KMS-11 (cell line): ENCODE measurements at regions not wholly inside any gene's neighbourhood (a gene's known extent, or its start where the extent isn't known, plus 50 kb on each side); places are given as distances from the start of the nearest gene placed in this dataset.

ENCODE experiments used
- H2AFZ ChIP-seq: fragments of 200-600 bp; sonication (generic); 2 replicates; pipeline ENCODE4 v1.6.1; 2016; ENCODE audit warnings: antibody characterized with exemption, mixed run types, low read depth
- H3K27ac ChIP-seq: fragments of 200-600 bp; sonication (generic); 2 replicates; pipeline ENCODE4 v1.6.1; 2016; ENCODE audit warnings: mild to moderate bottlenecking, mixed run types
- H3K27me3 ChIP-seq: fragments of 200-600 bp; sonication (generic); 2 replicates; pipeline ENCODE4 v1.6.1; 2017; ENCODE audit warnings: mild to moderate bottlenecking, low read depth, mixed run types, moderate library complexity; ENCODE audit not compliant: insufficient read depth
- H3K36me3 ChIP-seq: fragments of 200-600 bp; sonication (generic); 2 replicates; pipeline ENCODE4 v1.6.1; 2017; ENCODE audit warnings: mild to moderate bottlenecking, mixed run types; ENCODE audit not compliant: insufficient read depth
- H3K4me1 ChIP-seq: fragments of 200-600 bp; sonication (generic); 2 replicates; pipeline ENCODE4 v1.6.1; 2016; ENCODE audit warnings: mild to moderate bottlenecking, low read depth, mixed run types; ENCODE audit not compliant: poor library complexity, severe bottlenecking
- H3K4me2 ChIP-seq: fragments of 200-600 bp; sonication (generic); 2 replicates; pipeline ENCODE4 v1.7.0; 2016; ENCODE audit warnings: mild to moderate bottlenecking, mixed run types
- H3K4me3 ChIP-seq: fragments of 200-600 bp; sonication (generic); IDR thresholded peaks from 2 replicates; pipeline ENCODE4 v1.6.1; 2017; ENCODE audit warnings: low read depth, low read length, mixed read lengths; ENCODE audit not compliant: insufficient read depth
- H3K79me2 ChIP-seq: fragments of 200-600 bp; sonication (generic); 2 replicates; pipeline ENCODE4 v1.6.1; 2016; ENCODE audit warnings: low read depth, mixed run types; ENCODE audit not compliant: insufficient read depth
- H3K9ac ChIP-seq: fragments of 200-600 bp; sonication (generic); 2 replicates; pipeline ENCODE4 v1.6.1; 2016; ENCODE audit warnings: mild to moderate bottlenecking, mixed run types
- H4K20me1 ChIP-seq: fragments of 200-600 bp; sonication (generic); 2 replicates; pipeline ENCODE4 v1.6.1; 2016; ENCODE audit warnings: mild to moderate bottlenecking, mixed run types; ENCODE audit not compliant: insufficient read depth
- CTCF ChIP-seq: fragments of 200-600 bp; sonication (generic); conservative IDR thresholded peaks from 2 replicates; pipeline ENCODE4 v1.6.1; 2017; ENCODE audit warnings: low read depth, mild to moderate bottlenecking, antibody characterized with exemption, low read length, moderate library complexity, mixed read lengths

GRCh38 chr4:60938621-60939020, 261.5 kb upstream of the ADGRL3 start:
- Histone ChIP-seq H3K79me2 (no peaks in the 10 kb centered on the region), H3K4me2 (peak overlapping the region; percentile 54), H4K20me1 (no peaks in the 10 kb centered on the region), H3K4me1 (peaks cover 27% of the 10 kb centered on the region), H3K9ac (no peak overlapping the region), H3K27me3 (no peaks in the 10 kb centered on the region), H2AFZ (peak overlapping the region; percentile 24; the same call in 1 of the 2 replicates), H3K36me3 (no peaks in the 10 kb centered on the region), H3K27ac (peak overlapping the region; percentile 47), H3K4me3 (no peak overlapping the region)
- TF ChIP-seq CTCF: no peak

GRCh38 chr4:60944060-60944459, 256.1 kb upstream of the ADGRL3 start:
- no peak for TF ChIP-seq CTCF

GRCh38 chr4:60945641-60946040, 254.5 kb upstream of the ADGRL3 start:
- TF ChIP-seq CTCF: no peak
- Histone ChIP-seq H2AFZ (no peak overlapping the region), H3K27ac (no peak overlapping the region), H3K27me3 (no peaks in the 10 kb centered on the region), H3K36me3 (no peaks in the 10 kb centered on the region), H3K4me2 (no peak overlapping the region), H3K79me2 (no peaks in the 10 kb centered on the region), H4K20me1 (no peaks in the 10 kb centered on the region), H3K4me1 (no peaks in the 10 kb centered on the region), H3K9ac (no peak overlapping the region), H3K4me3 (no peak overlapping the region)

More at GRCh38 chr4:60944060-60944459, 256.1 kb upstream of the ADGRL3 start:
- H3K4me2 ChIP-seq: no peak overlapping the region
- no peak overlapping the region for H3K27ac ChIP-seq
- no peaks in the 10 kb centered on the region for H3K27me3 ChIP-seq
- no peaks in the 10 kb centered on the region for H3K79me2 ChIP-seq
- no peak overlapping the region for H3K9ac ChIP-seq
- no peaks in the 10 kb centered on the region for H3K36me3 ChIP-seq
- no peak overlapping the region for H3K4me3 ChIP-seq
- no peak overlapping the region for H2AFZ ChIP-seq
- H3K4me1 ChIP-seq: peaks cover 8% of the 10 kb centered on the region
- no peaks in the 10 kb centered on the region for H4K20me1 ChIP-seq

GRCh38 chr4:60948008-60948407, 252.1 kb upstream of the ADGRL3 start:
- Histone ChIP-seq H4K20me1 (no peaks in the 10 kb centered on the region), H3K9ac (no peak overlapping the region), H3K4me2 (no peak overlapping the region), H3K79me2 (no peaks in the 10 kb centered on the region), H3K27me3 (no peaks in the 10 kb centered on the region), H3K36me3 (no peaks in the 10 kb centered on the region), H3K4me1 (no peaks in the 10 kb centered on the region), H2AFZ (no peak overlapping the region), H3K4me3 (no peak overlapping the region), H3K27ac (no peak overlapping the region)
- no peak for TF ChIP-seq CTCF

GRCh38 chr4:60952921-60953320, 247.2 kb upstream of the ADGRL3 start:
- H3K27ac ChIP-seq: no peak overlapping the region
- no peaks in the 10 kb centered on the region for H3K27me3 ChIP-seq
- H2AFZ ChIP-seq: no peak overlapping the region
- H3K4me3 ChIP-seq: no peak overlapping the region
- H3K36me3 ChIP-seq: no peaks in the 10 kb centered on the region
- no peaks in the 10 kb centered on the region for H3K79me2 ChIP-seq
- H4K20me1 ChIP-seq: no peaks in the 10 kb centered on the region
- no peak for TF ChIP-seq CTCF
- H3K4me1 ChIP-seq: no peaks in the 10 kb centered on the region
- H3K4me2 ChIP-seq: no peak overlapping the region
- H3K9ac ChIP-seq: no peak overlapping the region
